HepG2 (cell line): ENCODE measurements at regions not wholly inside any gene's neighbourhood (a gene's known extent, or its start where the extent isn't known, plus 50 kb on each side); places are given as distances from the start of the nearest gene placed in this dataset.

Source experiments
- ARNT ChIP-seq: fragments of 450-650 bp; IDR thresholded peaks from 2 replicates; pipeline ENCODE4 v1.6.1; 2017
- DNMT3B ChIP-seq: conservative IDR thresholded peaks from 2 replicates; pipeline ENCODE4 v1.6.1; 2016; ENCODE audit warnings: missing biosample characterization, control low read depth
- NFATC3 ChIP-seq: sonication (generic); formaldehyde crosslinking; IDR thresholded peaks from 2 replicates; pipeline ENCODE4 v1.5.1; 2020; ENCODE audit warnings: mild to moderate bottlenecking, missing genetic modification reagents
- NFKBIZ ChIP-seq: IDR thresholded peaks from 2 replicates; pipeline ENCODE4 v1.6.1; 2018; ENCODE audit warnings: missing genetic modification reagents, missing compliant biosample characterization
- POLR2AphosphoS5 ChIP-seq: IDR thresholded peaks from 2 replicates; pipeline ENCODE4 v1.6.1; 2012; ENCODE audit warnings: low read depth, low read length
- PRPF4 ChIP-seq: fragments of 200-400 bp; formaldehyde crosslinking; IDR thresholded peaks from 2 replicates; pipeline ENCODE4 v1.6.1; 2016; ENCODE audit warnings: low read length, low read depth; ENCODE audit not compliant: poor library complexity, severe bottlenecking
- SMARCC2 ChIP-seq: fragments of 450-650 bp; IDR thresholded peaks from 2 replicates; pipeline ENCODE4 v1.6.1; 2017; ENCODE audit warnings: antibody characterized with exemption, mild to moderate bottlenecking
- ZNF501 ChIP-seq: sonication (generic); formaldehyde crosslinking; IDR thresholded peaks from 2 replicates; pipeline ENCODE4 v1.5.1; 2020; ENCODE audit warnings: mild to moderate bottlenecking, moderate library complexity, missing genetic modification reagents
- ZNF556 ChIP-seq: sonication (generic); formaldehyde crosslinking; IDR thresholded peaks from 2 replicates; pipeline ENCODE4 v1.4.0; 2020; ENCODE audit warnings: mild to moderate bottlenecking, missing genetic modification reagents, borderline replicate concordance
- TF ChIP-seq, protein P1 (sequence below), 2 experiments: sonication (generic) in 1 of 2; formaldehyde crosslinking in 1 of 2; IDR thresholded peaks; 2 replicates each; pipeline versions ENCODE4 v1.5.1 to v1.6.1; 2011 to 2020; ENCODE audit warnings: borderline replicate concordance in 1 of 2, low read depth in 1 of 2, low read length in 1 of 2, mild to moderate bottlenecking in 1 of 2, missing genetic modification reagents in 1 of 2, moderate library complexity in 1 of 2
- TF ChIP-seq, protein P2 (sequence below): sonication (generic); formaldehyde crosslinking; IDR thresholded peaks from 2 replicates; pipeline ENCODE4 v1.5.0; 2020; ENCODE audit warnings: missing genetic modification reagents
- TF ChIP-seq, protein P3 (sequence below): sonication (generic); formaldehyde crosslinking; IDR thresholded peaks from 2 replicates; pipeline ENCODE4 v1.5.0; 2020; ENCODE audit warnings: mild to moderate bottlenecking, missing genetic modification reagents, moderate library complexity
- TF ChIP-seq, protein P4 (sequence below), 2 experiments: IDR thresholded peaks; 2 replicates each; pipeline ENCODE4 v1.6.1; 2011 to 2012; ENCODE audit warnings: low read length in 2 of 2, borderline replicate concordance in 1 of 2, low read depth in 1 of 2, mild to moderate bottlenecking in 1 of 2, moderate library complexity in 1 of 2

GRCh38 chr11:95571718-95572260 lies 217.8 kb downstream of the FAM76B start:
- no peak for TF ChIP-seq PRPF4
- no peak for TF ChIP-seq ZNF556
- TF ChIP-seq NFATC3 (CRISPR knock-in tag): no peak
- TF ChIP-seq, protein P1, sequence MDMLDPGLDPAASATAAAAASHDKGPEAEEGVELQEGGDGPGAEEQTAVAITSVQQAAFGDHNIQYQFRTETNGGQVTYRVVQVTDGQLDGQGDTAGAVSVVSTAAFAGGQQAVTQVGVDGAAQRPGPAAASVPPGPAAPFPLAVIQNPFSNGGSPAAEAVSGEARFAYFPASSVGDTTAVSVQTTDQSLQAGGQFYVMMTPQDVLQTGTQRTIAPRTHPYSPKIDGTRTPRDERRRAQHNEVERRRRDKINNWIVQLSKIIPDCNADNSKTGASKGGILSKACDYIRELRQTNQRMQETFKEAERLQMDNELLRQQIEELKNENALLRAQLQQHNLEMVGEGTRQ (IDR thresholded peaks at IDR 0.05; ENCODE audit: low read depth, low read length): no peak
- TF ChIP-seq, protein P1 (CRISPR knock-in tag; IDR thresholded peaks at IDR 0.05; ENCODE audit: borderline replicate concordance): no peak
- TF ChIP-seq DNMT3B (CRISPR knock-in tag): no peak
- TF ChIP-seq ARNT: no peak
- TF ChIP-seq, protein P2, sequence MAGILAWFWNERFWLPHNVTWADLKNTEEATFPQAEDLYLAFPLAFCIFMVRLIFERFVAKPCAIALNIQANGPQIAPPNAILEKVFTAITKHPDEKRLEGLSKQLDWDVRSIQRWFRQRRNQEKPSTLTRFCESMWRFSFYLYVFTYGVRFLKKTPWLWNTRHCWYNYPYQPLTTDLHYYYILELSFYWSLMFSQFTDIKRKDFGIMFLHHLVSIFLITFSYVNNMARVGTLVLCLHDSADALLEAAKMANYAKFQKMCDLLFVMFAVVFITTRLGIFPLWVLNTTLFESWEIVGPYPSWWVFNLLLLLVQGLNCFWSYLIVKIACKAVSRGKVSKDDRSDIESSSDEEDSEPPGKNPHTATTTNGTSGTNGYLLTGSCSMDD (CRISPR knock-in tag): no peak
- no peak for TF ChIP-seq SMARCC2
- TF ChIP-seq ZNF501 (CRISPR knock-in tag): no peak
- TF ChIP-seq, protein P3, sequence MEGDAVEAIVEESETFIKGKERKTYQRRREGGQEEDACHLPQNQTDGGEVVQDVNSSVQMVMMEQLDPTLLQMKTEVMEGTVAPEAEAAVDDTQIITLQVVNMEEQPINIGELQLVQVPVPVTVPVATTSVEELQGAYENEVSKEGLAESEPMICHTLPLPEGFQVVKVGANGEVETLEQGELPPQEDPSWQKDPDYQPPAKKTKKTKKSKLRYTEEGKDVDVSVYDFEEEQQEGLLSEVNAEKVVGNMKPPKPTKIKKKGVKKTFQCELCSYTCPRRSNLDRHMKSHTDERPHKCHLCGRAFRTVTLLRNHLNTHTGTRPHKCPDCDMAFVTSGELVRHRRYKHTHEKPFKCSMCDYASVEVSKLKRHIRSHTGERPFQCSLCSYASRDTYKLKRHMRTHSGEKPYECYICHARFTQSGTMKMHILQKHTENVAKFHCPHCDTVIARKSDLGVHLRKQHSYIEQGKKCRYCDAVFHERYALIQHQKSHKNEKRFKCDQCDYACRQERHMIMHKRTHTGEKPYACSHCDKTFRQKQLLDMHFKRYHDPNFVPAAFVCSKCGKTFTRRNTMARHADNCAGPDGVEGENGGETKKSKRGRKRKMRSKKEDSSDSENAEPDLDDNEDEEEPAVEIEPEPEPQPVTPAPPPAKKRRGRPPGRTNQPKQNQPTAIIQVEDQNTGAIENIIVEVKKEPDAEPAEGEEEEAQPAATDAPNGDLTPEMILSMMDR: no peak
- TF ChIP-seq, protein P4, sequence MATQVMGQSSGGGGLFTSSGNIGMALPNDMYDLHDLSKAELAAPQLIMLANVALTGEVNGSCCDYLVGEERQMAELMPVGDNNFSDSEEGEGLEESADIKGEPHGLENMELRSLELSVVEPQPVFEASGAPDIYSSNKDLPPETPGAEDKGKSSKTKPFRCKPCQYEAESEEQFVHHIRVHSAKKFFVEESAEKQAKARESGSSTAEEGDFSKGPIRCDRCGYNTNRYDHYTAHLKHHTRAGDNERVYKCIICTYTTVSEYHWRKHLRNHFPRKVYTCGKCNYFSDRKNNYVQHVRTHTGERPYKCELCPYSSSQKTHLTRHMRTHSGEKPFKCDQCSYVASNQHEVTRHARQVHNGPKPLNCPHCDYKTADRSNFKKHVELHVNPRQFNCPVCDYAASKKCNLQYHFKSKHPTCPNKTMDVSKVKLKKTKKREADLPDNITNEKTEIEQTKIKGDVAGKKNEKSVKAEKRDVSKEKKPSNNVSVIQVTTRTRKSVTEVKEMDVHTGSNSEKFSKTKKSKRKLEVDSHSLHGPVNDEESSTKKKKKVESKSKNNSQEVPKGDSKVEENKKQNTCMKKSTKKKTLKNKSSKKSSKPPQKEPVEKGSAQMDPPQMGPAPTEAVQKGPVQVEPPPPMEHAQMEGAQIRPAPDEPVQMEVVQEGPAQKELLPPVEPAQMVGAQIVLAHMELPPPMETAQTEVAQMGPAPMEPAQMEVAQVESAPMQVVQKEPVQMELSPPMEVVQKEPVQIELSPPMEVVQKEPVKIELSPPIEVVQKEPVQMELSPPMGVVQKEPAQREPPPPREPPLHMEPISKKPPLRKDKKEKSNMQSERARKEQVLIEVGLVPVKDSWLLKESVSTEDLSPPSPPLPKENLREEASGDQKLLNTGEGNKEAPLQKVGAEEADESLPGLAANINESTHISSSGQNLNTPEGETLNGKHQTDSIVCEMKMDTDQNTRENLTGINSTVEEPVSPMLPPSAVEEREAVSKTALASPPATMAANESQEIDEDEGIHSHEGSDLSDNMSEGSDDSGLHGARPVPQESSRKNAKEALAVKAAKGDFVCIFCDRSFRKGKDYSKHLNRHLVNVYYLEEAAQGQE (IDR thresholded peaks at IDR 0.05; ENCODE audit: borderline replicate concordance in 1 of 2, low read depth in 1 of 2, low read length in 2 of 2): no peak
- no peak for TF ChIP-seq NFKBIZ (CRISPR knock-in tag)
- no peak for TF ChIP-seq POLR2AphosphoS5
